ENCODE measurements at regions not wholly inside any gene's neighbourhood (a gene's known extent, or its start where the extent isn't known, plus 50 kb on each side); places are given as distances from the start of the nearest gene placed in this dataset.
"Not testable (repeated sequence)": the region's sequence is repeated elsewhere in the genome, so short reads cannot be mapped to it uniquely, and the experiment has no call there.

- no peak for DNase-seq
Observed at GRCh38 chr15:63434576-63435186, 53.0 kb upstream of the CA12 start.

GRCh38 chr15:63435204-63435820, 53.7 kb upstream of the CA12 start:
- no peak for DNase-seq

- no peak for DNase-seq
Observed at GRCh38 chr15:63436341-63436740, 54.7 kb upstream of the CA12 start.

- DNase-seq, result peak; percentile 80
Observed at GRCh38 chr15:63436872-63437375, 55.3 kb upstream of the CA12 start.

GRCh38 chr15:63439536-63440264, 58.1 kb upstream of the CA12 start:
- DNase-seq, result no peak

- no peak for DNase-seq
Observed at GRCh38 chr15:63440265-63440648, 58.6 kb upstream of the CA12 start.

GRCh38 chr15:63440756-63441155, 59.1 kb upstream of the CA12 start:
- no peak for DNase-seq

- no peak for DNase-seq
Observed at GRCh38 chr15:63441266-63441665, 59.6 kb upstream of the CA12 start.

GRCh38 chr15:63442080-63442479, 60.4 kb upstream of the CA12 start:
- DNase-seq, result no peak

- DNase-seq, result peak; percentile 35
Observed at GRCh38 chr15:63444611-63445010, 59.8 kb upstream of the USP3 start.

GRCh38 chr15:63446255-63446654, 58.1 kb upstream of the USP3 start:
- peak; percentile 47 for DNase-seq

- peak; percentile 37 for DNase-seq
Observed at GRCh38 chr15:63447017-63447676, 57.2 kb upstream of the USP3 start.

GRCh38 chr15:63448266-63448665, 56.1 kb upstream of the USP3 start:
- no peak for DNase-seq

- DNase-seq, result not testable (repeated sequence)
Observed at GRCh38 chr15:63448872-63449555, 55.4 kb upstream of the USP3 start.

- DNase-seq, result peak; percentile 11
Observed at GRCh38 chr15:63449731-63450130, 54.7 kb upstream of the USP3 start.

- no peak for DNase-seq
Observed at GRCh38 chr15:63450884-63451225, 53.5 kb upstream of the USP3 start.

GRCh38 chr15:63451671-63452315, 52.6 kb upstream of the USP3 start:
- DNase-seq, result no peak

GRCh38 chr15:63452552-63453136, 51.7 kb upstream of the USP3 start:
- DNase-seq, result no peak

GRCh38 chr15:63453186-63453905, 51.0 kb upstream of the USP3 start:
- no peak for DNase-seq

- DNase-seq, result no peak
Observed at GRCh38 chr15:63454503-63455211, 49.7 kb upstream of the USP3 start.

All from activated CD8-positive, alpha-beta memory T cell treated with anti-CD3 and anti-CD28 coated beads for 24 hours (primary cell).